CD4-positive, CD25-positive, alpha-beta regulatory T cell (primary cell): ENCODE measurements at regions not wholly inside any gene's neighbourhood (a gene's known extent, or its start where the extent isn't known, plus 50 kb on each side); places are given as distances from the start of the nearest gene placed in this dataset.
"Not testable (repeated sequence)": the region's sequence is repeated elsewhere in the genome, so short reads cannot be mapped to it uniquely, and the experiment has no call there.

Experiments used
- ATAC-seq, 2 donors: fragments of 150-1000 bp; cut with Tn5 transposase; one replicate each; pipeline ENCODE4 v1.10.0; 2021; ENCODE audit warnings: low read depth in 2 of 2, moderate number of reproducible peaks in 2 of 2, moderate library complexity in 1 of 2
- DNase-seq, 3 donors: peaks; one replicate each; pipeline versions ENCODE4 v3.0.0 to v3.0.0-alpha.2; 2012 to 2022; ENCODE audit warnings: mixed read lengths in 1 of 3
- H3K27ac ChIP-seq: one replicate; pipeline ENCODE4 v1.7.0; 2013; ENCODE audit warnings: mild to moderate bottlenecking, low read length; ENCODE audit not compliant: insufficient read depth, poor library complexity, severe bottlenecking
- H3K27me3 ChIP-seq: one replicate; pipeline ENCODE4 v1.7.0; 2013; ENCODE audit warnings: low read length; ENCODE audit not compliant: control insufficient read depth, insufficient read depth
- H3K36me3 ChIP-seq: one replicate; pipeline ENCODE4 v1.7.0; 2013; ENCODE audit warnings: mild to moderate bottlenecking, low read length, moderate library complexity; ENCODE audit not compliant: control insufficient read depth, insufficient read depth
- H3K4me1 ChIP-seq: 2 replicates; pipeline ENCODE4 v1.7.0; 2013; ENCODE audit warnings: mild to moderate bottlenecking, low read length; ENCODE audit not compliant: insufficient read depth, control insufficient read depth, poor library complexity, severe bottlenecking
- H3K4me3 ChIP-seq: one replicate; pipeline ENCODE4 v1.7.0; 2013; ENCODE audit warnings: low read depth, mild to moderate bottlenecking, low read length, moderate library complexity
- H3K9me3 ChIP-seq, 2 experiments: 1 replicate in 1 of 2; 2 replicates in 1 of 2; pipeline ENCODE4 v1.7.0; 2013; ENCODE audit warnings: low read length in 2 of 2, mild to moderate bottlenecking in 1 of 2, moderate library complexity in 1 of 2; ENCODE audit not compliant: control insufficient read depth in 2 of 2
- H3K27ac Mint-ChIP-seq, 3 donors: one replicate each; pipeline ENCODE4 v1.8.0; 2020 to 2022; ENCODE audit warnings: mild to moderate bottlenecking in 3 of 3, mixed read lengths in 3 of 3, moderate library complexity in 2 of 3
- H3K27me3 Mint-ChIP-seq: one replicate; pipeline ENCODE4 v1.8.0; 2022; ENCODE audit warnings: mild to moderate bottlenecking, mixed read lengths
- H3K36me3 Mint-ChIP-seq: one replicate; pipeline ENCODE4 v1.8.0; 2020; ENCODE audit warnings: mixed read lengths
- H3K4me1 Mint-ChIP-seq, 4 donors: one replicate each; pipeline ENCODE4 v1.8.0; 2020 to 2022; ENCODE audit warnings: mixed read lengths in 4 of 4, mild to moderate bottlenecking in 1 of 4
- H3K4me3 Mint-ChIP-seq, 4 donors: one replicate each; pipeline ENCODE4 v1.8.0; 2020 to 2022; ENCODE audit warnings: mild to moderate bottlenecking in 4 of 4, mixed read lengths in 4 of 4, moderate library complexity in 3 of 4
- H3K9me3 Mint-ChIP-seq, 7 donors: one replicate each; pipeline ENCODE4 v1.8.0; 2020 to 2022; ENCODE audit warnings: mixed read lengths in 7 of 7, mild to moderate bottlenecking in 3 of 7, moderate library complexity in 2 of 7

GRCh38 chr7:13107291-13107690 lies 419.9 kb downstream of the ARL4A start:
- H3K4me1 ChIP-seq = no peaks in the 10 kb centered on the region
- no peak for ATAC-seq
- no peak overlapping the region for H3K27ac ChIP-seq
- no peaks in the 10 kb centered on the region for H3K9me3 ChIP-seq
- Mint-ChIP-seq H3K9me3 (no peaks in the 10 kb centered on the region), H3K4me1 (no peaks in the 10 kb centered on the region), H3K4me3 (no peak overlapping the region), H3K27me3 (no peaks in the 10 kb centered on the region), H3K27ac (no peak overlapping the region), H3K36me3 (no peaks in the 10 kb centered on the region)
- H3K36me3 ChIP-seq = no peaks in the 10 kb centered on the region
- H3K4me3 ChIP-seq = no peak overlapping the region
- DNase-seq = no peak
- H3K27me3 ChIP-seq = no peaks in the 10 kb centered on the region

- H3K4me3 ChIP-seq = no peak overlapping the region
- H3K27me3 ChIP-seq = no peaks in the 10 kb centered on the region
- no peaks in the 10 kb centered on the region for H3K4me1 ChIP-seq
- ATAC-seq (no peak), DNase-seq (no peak)
- no peaks in the 10 kb centered on the region for H3K36me3 ChIP-seq
- H3K27ac ChIP-seq = no peak overlapping the region
- H3K27me3 Mint-ChIP-seq = no peaks in the 10 kb centered on the region
- H3K4me3 Mint-ChIP-seq = no peak overlapping the region
- no peaks in the 10 kb centered on the region for H3K36me3 Mint-ChIP-seq
- no peaks in the 10 kb centered on the region for H3K4me1 Mint-ChIP-seq
- no peak overlapping the region for H3K27ac Mint-ChIP-seq
- no peaks in the 10 kb centered on the region for H3K9me3 Mint-ChIP-seq
- H3K9me3 ChIP-seq = no peaks in the 10 kb centered on the region
Observed at GRCh38 chr7:13108061-13108460, 420.6 kb downstream of the ARL4A start.

DNA sequence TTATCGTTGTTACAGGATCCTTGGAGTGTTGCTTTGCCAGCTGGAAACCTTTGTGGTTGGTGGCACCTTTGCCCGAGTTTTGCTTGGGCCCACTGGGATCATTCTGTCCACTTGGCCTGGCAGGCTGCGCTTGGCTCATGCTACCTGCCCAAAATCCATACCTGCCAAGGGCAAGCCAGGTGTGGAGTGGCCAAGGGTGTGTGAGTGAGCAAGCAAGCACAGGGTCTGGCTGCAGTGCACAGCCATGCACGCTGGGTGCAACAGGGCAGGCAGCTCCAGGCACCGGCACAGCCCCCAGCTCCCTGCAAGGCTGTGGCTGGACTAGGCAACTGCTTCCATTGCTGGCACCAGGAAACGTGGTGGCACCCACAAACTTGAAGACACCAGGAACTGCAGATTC lies 421.8 kb downstream of the ARL4A start:
- Mint-ChIP-seq H3K9me3 (no peaks in the 10 kb centered on the region), H3K4me3 (no peak overlapping the region), H3K4me1 (no peaks in the 10 kb centered on the region), H3K27me3 (no peaks in the 10 kb centered on the region), H3K27ac (no peak overlapping the region), H3K36me3 (no peaks in the 10 kb centered on the region)
- no peak for ATAC-seq
- Histone ChIP-seq H3K27ac (no peak overlapping the region), H3K4me1 (no peaks in the 10 kb centered on the region), H3K4me3 (no peak overlapping the region), H3K36me3 (no peaks in the 10 kb centered on the region), H3K27me3 (no peaks in the 10 kb centered on the region), H3K9me3 (no peaks in the 10 kb centered on the region)
- DNase-seq = no peak

DNA sequence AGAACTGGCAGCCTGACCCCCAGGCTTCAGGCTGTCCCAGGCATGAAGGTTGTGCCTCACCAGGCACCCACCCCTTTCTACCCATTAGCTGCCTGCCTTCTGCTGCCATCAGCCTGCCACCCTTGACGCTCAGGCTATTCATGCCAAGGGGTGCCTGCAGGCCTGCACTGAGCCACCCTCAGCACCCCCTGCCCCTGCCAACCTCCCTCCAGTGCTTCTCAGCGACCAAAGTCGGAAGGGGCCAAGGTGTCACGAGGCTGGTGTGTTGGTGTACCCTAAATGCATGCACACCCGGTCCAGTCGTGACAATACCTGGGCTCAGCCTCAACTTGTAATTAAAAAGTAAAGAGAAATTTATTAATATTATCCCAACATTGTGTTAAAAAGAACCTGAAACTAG lies 422.7 kb downstream of the ARL4A start:
- no peaks in the 10 kb centered on the region for H3K27me3 ChIP-seq
- Mint-ChIP-seq H3K36me3 (no peaks in the 10 kb centered on the region), H3K27me3 (no peaks in the 10 kb centered on the region), H3K9me3 (no peaks in the 10 kb centered on the region), H3K4me1 (no peaks in the 10 kb centered on the region), H3K27ac (no peak overlapping the region), H3K4me3 (no peak overlapping the region)
- H3K27ac ChIP-seq = no peak overlapping the region
- no peak overlapping the region for H3K4me3 ChIP-seq
- no peaks in the 10 kb centered on the region for H3K36me3 ChIP-seq
- ATAC-seq (peak in 1 of 2 donors; percentile 20), DNase-seq (no peak)
- no peaks in the 10 kb centered on the region for H3K4me1 ChIP-seq
- H3K9me3 ChIP-seq = no peaks in the 10 kb centered on the region

- H3K4me1 Mint-ChIP-seq = no peaks in the 10 kb centered on the region
- no peak for ATAC-seq
- no peaks in the 10 kb centered on the region for H3K9me3 Mint-ChIP-seq
Observed at GRCh38 chr7:13111230-13111629, 423.8 kb downstream of the ARL4A start.

DNA sequence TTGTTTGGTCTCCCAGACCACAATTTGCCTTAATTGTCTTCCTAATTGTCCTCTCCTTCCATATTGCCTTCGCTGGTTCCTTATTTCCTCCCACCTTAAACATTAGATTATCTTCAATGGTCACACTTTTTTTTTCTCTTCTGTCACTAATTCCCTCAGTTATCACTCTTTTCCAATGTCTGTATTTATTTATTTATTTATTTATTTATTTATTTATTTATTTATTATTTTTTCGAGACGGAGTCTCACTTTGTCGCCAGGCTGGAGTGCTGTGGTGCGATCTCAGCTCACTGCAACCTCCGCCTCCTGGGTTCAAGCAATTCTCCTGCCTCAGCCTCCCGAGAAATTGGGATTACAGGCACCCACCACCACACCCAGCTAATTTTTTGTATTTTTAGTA lies 426.8 kb downstream of the ARL4A start:
- not testable (repeated sequence) for H3K4me1 ChIP-seq, H3K27me3 ChIP-seq, H3K4me1 Mint-ChIP-seq, H3K27me3 Mint-ChIP-seq, H3K27ac ChIP-seq, H3K4me3 ChIP-seq, H3K27ac Mint-ChIP-seq, DNase-seq, H3K9me3 ChIP-seq, ATAC-seq, H3K9me3 Mint-ChIP-seq, H3K36me3 ChIP-seq, H3K4me3 Mint-ChIP-seq, H3K36me3 Mint-ChIP-seq

More at GRCh38 chr7:13111230-13111629, 423.8 kb downstream of the ARL4A start:
- Histone ChIP-seq H3K27me3 (no peaks in the 10 kb centered on the region), H3K36me3 (no peaks in the 10 kb centered on the region), H3K9me3 (no peaks in the 10 kb centered on the region), H3K27ac (no peak overlapping the region), H3K4me3 (no peak overlapping the region), H3K4me1 (no peaks in the 10 kb centered on the region)
- DNase-seq = peak in 1 of 3 donors; percentile 4
- no peaks in the 10 kb centered on the region for H3K36me3 Mint-ChIP-seq
- no peak overlapping the region for H3K27ac Mint-ChIP-seq
- H3K27me3 Mint-ChIP-seq = no peaks in the 10 kb centered on the region
- no peak overlapping the region for H3K4me3 Mint-ChIP-seq

GRCh38 chr7:13115157-13115772 lies 427.8 kb downstream of the ARL4A start:
- no peaks in the 10 kb centered on the region for H3K36me3 Mint-ChIP-seq
- Histone ChIP-seq H3K4me3 (no peak overlapping the region), H3K36me3 (no peaks in the 10 kb centered on the region), H3K27ac (no peak overlapping the region), H3K27me3 (no peaks in the 10 kb centered on the region), H3K9me3 (no peaks in the 10 kb centered on the region), H3K4me1 (no peaks in the 10 kb centered on the region)
- no peak overlapping the region for H3K4me3 Mint-ChIP-seq
- H3K27ac Mint-ChIP-seq = no peak overlapping the region
- ATAC-seq (no peak), DNase-seq (no peak)
- peaks cover 0 to 2% (median 0%) of the 10 kb centered on the region in 7 donors for H3K9me3 Mint-ChIP-seq
- no peaks in the 10 kb centered on the region for H3K27me3 Mint-ChIP-seq
- H3K4me1 Mint-ChIP-seq = no peaks in the 10 kb centered on the region

- ATAC-seq (no peak), DNase-seq (no peak)
- peaks cover 0 to 2% (median 0%) of the 10 kb centered on the region in 7 donors for H3K9me3 Mint-ChIP-seq
- no peak overlapping the region for H3K27ac Mint-ChIP-seq
- H3K4me1 Mint-ChIP-seq = no peaks in the 10 kb centered on the region
- Histone ChIP-seq H3K36me3 (no peaks in the 10 kb centered on the region), H3K9me3 (no peaks in the 10 kb centered on the region), H3K27ac (no peak overlapping the region), H3K4me3 (no peak overlapping the region), H3K27me3 (no peaks in the 10 kb centered on the region), H3K4me1 (no peaks in the 10 kb centered on the region)
- H3K27me3 Mint-ChIP-seq = no peaks in the 10 kb centered on the region
- H3K36me3 Mint-ChIP-seq = no peaks in the 10 kb centered on the region
- no peak overlapping the region for H3K4me3 Mint-ChIP-seq
Observed at GRCh38 chr7:13115855-13116254, 428.4 kb downstream of the ARL4A start.
